Activated CD4-positive, alpha-beta T cell treated with anti-CD3 and anti-CD28 coated beads, Interleukin-10, Interleukin-2, amounts not matched to agents 100 ng/mL and 50 ng/mL, durations not matched to agents 16 hours and 8 hours (primary cell): ENCODE measurements at regions not wholly inside any gene's neighbourhood (a gene's known extent, or its start where the extent isn't known, plus 50 kb on each side); places are given as distances from the start of the nearest gene placed in this dataset.

Experiments used
- DNase-seq: peaks from one replicate; pipeline ENCODE4 v3.0.0-alpha.2; 2020

DNA sequence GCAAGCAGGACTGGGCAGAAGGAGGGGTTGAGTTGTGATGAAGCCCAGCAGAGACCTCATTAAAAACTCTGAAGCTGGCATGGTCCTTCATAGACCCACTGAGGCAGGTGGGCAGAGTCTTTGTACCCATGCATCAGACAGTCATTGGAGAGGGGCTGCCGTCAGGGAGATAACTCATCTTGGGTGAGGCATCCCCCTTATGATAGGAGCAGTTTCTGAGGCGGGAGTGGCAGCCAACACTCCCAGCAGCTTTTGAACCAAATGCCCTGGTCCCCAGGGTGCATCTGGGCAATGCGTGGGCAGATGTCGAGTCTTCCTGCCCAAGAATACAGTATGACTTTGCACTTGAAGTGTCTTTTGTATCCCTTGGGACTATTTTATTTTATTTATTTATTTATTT, 68.1 kb downstream of the HTR5A start:
- DNase-seq, result no peak

DNA sequence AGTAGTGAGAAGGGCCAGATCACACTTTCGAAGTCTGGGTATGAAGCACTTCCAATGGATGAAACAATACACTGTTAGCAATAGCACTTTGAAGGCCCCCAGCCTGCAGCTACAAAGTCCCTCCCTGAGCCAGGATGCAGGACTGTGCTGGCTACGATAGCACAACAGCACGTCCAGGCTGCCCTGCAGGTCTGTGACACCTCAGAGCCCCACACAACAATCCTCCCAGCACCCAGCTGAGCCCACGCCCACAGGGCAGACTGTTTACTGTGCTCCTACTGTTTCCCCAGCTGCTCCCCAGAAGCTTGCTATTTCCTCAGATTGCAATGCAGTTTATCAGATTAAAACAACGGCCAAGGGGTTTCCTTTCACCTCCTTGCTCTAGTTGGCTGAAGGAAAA, 71.4 kb downstream of the HTR5A start:
- no peak for DNase-seq

DNA sequence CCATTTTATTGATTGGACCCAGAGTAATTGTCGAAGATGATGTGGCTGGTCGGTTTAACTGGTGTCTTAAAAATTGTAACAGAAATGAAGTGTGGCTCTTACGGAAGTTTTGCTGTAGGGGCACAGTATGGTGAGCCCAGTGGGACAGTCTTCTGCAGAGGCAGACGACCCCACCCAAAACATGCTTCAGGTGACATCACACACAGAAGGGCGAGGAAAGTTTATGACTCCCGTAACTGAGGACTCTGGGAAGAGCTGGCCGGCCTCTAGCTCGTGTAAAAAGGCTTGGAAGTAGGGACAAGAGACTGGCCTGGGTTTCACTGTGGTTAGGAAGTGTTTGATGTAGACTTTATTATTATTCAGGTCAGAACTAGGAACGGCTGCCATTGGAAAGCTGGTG, 73.3 kb downstream of the HTR5A start:
- DNase-seq, result no peak

DNA sequence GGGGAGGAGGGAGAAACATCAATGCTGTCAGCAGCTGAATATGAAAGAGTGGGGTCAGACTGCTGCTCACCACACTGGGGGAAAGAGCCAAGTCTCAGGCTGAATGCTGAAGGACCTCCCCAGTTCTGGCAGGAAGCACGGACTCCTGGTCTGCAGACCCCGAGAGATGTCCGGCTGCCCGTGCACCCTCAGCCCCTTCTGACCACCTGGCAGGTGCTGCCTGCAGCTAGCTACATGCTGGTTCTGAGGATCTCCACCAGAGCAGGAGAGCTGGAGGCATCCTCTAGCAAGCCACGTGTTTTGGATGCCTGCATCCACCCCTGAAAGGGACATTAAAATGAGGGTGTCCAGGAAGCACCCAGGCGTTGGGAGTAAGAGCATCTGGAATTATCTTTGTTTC, 74.2 kb downstream of the HTR5A start:
- no peak for DNase-seq

DNA sequence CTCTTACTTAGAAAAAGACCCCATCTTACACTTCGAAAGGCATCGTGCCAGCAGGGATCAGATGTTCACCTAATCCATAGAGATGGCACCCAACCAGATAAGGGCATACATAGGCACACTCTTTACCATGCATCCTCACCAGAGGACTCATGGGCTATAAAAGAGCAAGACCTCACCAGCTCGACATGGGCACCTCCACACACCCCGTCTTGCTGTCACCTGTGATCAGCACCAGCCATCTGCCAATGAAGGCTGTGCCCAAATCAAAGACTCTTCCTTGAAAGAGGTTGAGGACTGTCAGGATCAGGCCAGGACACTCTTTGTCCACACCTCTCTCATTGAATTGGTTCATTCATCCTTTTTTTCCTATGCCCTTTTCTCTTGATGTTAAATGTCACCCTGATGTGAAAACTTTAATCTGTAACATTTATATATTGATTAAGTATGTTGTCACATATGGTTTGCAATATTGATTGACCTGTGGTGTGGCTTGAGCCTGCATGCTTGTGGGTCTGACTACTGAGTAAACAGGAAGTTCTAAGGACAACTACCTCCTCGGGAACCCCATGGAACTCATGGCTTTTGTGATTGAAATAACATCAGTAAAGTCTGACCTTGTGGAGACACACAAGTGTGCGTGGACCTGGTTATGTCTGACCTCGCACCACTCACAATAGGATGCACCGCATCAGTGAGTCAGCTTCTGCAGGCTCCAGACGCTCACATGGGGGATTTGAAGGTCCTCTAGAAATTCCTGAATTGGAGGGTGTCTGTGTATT, 75.5 kb downstream of the HTR5A start:
- no peak for DNase-seq

DNA sequence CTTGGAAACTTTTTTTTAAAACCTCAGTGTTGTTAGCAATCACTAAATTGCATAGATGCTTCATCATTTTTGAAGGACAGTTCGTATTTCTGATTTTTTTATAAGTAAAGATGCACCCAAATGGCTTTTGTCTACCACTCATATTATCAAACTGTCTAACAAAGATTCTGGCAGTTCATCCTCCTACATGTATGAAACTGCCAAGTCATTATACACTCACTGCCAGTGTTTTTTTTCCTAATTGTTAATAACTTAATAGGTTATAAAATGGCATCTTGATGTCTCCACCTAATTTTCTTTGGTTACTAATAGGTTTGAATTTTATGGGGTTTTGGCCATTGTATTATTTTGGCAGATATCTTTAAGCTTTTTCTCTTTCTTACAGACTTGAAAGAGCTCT, 77.0 kb downstream of the HTR5A start:
- no peak for DNase-seq

DNA sequence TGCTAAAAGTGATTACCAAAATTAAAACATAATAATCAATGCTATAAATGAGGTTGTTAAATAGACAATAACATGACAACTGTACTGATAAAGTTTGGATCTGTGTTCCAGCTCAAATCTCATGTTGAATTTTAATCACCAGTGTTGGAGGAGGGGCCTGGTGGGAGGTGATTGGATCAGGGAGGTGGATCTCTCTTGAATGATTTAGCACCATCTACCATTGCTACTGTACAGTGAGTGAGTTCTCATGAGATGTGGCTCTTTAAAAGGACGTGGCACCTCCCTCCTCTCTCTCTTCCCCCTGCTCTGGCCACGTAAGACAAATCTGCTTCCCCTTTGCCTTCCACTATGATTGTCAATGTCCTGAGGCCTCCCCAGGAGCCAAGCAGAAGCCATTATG, 77.5 kb downstream of the HTR5A start:
- DNase-seq, result no peak

DNA sequence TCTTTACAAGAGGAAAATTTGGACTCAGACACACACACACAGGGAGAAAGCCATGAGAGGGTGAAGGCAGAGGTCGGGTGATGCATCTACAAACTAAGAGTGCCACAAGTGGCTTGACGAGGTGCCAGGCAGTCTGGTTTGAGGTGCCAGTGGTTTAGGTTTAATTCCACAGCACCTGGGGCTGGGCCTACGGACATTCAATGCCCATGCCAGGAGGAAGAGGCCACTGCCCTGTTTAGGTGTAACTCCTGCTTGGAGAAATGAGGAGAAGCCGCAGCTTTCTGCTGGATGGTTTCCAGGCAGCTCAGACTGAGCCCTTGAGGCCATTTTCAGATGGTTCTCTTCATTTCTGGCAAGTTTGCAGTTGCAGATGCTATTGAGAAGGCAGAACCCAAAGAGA, 83.6 kb downstream of the HTR5A start:
- DNase-seq, result no peak

DNA sequence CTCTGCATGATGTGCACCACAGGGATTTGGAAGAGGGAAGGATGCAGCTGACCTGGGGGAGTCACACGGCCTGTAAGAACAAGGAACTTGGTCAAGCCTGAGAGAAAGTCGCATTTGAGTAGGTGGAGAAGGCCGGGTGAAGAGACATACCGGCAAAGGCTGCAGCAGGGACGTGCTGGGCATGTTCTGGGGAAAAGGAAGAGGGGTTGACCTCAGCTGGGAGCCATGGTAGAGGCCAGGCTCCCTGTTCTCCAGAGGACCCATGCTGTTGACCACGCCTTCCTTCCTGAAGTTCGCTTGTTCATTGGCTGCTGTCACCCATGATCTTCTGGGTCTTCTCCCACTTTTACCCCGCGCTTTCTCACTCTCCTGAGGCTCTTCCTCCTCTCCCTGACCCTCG, 84.5 kb downstream of the HTR5A start:
- no peak for DNase-seq

DNA sequence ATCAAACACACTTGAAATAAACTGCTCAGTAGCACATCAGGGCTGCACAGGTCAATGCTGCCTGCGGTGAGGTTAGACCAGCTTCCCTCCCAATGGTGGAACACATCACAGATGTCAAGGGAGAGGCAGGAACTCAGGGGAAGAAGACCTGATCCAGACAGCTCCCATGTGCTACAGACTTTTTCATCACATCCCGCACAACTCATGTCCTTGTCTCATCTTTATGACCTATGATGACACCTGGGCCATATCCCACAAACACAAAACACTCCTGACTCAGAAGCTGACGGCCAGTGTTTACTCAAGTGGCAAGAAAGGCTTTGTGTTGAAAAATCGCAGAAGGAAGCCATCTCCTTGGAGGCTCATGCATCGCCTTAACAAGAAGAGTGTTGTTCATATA, 91.6 kb downstream of the HTR5A start:
- DNase-seq, result no peak

DNA sequence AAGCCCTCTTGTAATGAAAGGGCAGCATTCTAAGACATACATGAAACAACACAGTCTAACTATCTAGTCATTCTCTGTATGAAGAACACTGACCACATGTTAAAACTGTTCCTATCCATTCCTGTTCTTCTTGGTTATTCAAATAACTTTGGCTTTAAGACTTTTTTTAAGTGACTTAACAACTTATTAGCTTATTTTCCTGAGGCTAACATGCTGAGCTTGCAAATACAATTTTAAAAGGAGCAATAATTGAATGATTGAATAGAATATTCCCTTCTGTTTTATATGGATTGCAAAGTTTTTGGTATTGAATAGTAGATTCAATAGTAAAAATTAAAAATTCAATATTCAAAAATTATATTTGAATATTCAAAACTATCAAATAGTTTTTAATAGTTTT, 92.3 kb downstream of the HTR5A start:
- no peak for DNase-seq

DNA sequence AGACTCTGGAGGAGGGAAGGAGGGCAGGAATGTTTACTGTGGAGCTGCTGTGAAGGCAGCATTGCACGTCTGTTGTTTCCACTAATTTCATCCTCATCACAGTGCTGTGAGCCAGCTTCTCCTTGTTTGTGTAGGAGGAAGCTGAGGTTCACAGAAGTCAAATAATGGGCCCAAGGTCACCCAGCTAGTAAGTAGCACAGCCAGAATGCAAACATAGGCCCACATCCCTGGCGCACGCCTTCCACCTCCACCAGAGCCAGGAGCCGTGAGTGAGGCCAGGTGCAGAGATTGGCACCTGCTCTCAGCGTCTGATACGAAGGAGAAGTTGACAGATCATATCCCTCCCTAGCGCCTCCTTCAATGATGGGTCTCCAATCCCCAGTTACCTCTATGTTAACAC, 93.6 kb downstream of the HTR5A start:
- DNase-seq, result no peak

DNA sequence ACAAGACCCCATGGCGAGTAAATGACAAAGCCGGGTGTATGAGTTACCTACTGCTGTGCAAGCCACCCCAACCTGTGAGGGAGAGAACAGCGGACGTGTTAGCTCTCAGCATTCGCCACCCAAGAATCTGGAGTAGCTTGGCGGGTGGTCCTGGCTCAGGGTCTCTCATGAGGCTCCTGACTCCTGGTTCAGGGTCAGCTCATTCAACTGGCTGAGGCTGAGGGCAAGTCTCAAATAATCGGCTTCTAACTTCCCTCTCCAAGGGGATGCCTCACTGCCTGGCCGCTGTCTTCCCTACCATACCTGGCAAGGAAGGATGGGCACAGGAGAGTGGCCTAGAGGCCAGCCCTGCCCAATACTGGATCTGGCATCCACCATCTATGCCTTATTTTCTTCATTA, 94.2 kb downstream of the HTR5A start:
- DNase-seq, result no peak

DNA sequence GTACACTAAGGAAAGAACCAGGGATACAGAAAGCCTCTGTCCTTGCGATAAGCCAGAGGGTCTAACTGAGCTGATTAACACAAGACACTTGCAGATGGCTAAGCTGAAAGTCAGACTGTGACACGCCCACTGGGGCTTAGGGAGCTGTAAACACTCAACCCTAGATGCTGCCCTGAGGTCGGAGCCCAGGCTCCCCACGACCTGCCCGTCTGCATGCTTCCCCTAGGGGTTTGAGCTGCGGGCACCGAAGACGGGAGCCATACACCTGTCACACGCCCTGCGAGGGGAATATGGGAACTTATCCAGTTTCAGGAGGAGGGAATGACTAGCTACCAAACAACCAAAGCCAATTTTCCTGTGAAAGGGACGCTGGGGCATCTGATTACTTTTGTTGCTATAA, 96.0 kb downstream of the HTR5A start:
- DNase-seq, result no peak

DNA sequence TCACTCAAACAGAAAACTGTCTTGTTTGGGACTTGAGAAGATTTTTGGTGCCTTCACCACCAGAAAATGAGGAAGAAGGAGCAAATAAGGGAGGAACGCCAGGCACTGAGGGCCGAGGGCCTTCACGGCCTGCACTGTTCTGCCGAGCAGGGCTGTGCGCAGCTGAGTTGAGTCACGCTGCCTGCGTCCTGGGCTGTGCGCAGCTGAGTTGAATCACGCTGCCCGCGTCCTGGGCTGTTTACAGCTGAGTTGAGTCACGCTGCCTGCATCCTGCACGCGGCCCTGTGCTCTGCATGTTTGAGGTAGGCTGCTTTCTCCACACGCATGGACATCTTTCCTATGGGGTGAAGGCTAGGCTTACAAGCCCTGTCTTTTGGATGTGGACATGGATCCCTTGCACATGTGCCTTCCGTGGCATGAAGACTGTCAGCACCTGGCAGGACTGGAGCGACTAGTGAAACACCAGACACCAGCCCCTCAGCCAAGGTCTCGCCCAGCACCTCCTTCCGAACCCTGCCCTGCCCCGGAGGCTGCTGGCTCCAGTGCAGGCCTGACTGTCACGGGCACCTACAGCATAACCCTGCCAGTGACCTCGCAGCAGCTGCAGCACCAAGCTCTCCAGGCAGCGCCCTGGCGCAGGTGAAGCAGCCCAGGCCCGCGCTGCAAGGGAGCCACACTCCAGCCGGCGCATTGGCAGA, 96.7 kb downstream of the HTR5A start:
- peak; percentile 71 for DNase-seq

DNA sequence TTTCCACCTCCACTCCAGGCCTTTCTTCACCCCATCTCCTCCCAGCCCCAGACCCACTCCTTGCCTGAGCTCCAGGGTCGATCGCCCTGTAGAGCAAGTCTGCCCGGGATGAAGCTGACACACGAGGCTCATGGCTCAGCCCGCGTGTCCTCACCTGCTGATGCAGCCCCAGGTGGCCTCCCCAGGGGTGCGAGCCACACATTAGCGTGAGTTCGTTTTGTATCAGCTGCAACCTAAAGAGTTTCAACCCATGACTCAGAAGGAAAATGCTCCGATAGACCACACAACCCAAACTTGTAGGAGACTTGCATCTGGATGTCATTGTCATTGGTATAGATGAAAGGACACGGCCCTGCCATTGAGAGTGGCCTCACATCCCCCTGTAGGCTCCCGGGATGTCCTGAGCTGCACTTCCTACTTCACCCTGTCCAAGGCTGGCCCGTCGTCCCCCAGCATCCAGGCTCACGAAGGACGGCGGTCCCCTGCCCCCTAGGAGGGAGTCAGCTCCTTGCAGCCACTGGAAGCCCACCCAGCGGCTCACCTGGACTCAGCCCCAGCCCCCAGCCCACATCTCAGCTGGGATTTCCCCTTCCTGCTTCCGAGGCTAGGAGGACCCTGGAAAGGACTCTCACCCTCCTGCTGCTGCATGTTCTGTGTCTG, 97.7 kb downstream of the HTR5A start:
- DNase-seq, result peak; percentile 34

DNA sequence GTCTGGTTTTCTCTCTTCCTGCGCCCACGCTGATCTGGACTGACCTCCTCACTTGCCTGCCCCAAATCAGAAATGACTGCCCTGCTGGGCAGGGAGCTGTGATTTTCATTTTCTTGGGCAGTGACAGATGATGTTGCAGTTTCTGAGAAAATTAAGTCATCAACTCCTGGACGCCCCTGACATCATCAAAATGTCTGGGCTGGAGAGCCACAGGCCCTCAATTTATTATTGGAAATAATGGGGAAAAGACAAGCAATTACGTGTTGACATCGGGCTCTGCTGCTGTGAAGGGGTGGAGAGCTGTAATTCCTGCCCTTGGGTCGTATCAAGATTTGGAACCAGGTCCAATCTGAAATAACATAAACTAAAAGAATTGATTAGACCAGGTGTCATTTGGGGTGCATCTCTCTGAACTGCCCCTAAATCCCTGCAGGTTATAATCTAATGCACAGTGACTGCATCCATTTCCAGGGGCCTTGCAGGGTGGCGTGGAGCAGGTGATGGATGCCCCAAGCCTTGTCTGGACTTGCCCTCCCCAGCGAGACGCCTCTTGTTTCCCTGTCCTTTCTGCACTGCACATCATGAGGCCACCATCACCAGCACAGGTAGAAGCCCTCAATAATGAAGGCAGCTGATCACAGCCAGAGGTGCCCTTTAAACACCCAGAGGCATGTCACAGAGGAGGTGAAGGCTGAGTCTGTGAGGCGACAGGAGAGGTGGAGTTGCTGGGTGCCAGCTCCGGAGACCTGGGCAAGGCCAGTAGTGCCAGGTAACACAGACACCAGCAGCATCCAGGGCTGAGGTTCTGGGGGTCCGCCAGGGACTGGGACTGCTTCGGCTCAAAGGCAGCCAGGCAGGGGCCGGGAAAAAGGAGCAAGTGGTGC, 98.7 kb downstream of the HTR5A start:
- DNase-seq, result no peak

DNA sequence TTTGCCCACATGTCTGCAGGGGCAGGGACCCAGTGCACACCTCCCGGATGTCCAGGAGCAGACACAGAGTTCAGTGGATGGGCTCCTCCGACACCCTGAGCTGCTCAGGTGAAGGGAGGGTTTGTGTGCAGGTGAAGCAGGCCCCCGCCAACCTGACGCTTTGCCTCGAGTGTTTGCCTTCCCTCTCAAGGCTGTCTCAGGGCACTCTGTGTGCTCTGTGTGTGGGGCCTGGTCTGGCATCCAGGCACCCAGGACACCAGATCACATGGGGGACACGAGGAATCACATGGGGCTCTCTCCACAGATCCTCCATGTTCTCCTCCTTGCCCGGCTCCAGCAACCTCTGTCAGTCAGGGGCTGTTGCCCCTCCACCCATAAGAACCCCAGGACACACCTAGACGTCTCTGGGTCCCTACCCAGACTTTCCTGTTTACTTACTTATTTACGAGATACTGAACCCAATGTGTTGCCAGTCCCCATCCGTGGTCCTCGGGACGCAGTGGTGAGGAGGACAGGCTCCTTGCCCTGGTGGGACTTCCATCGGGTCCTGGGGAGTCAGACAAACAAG, 99.5 kb downstream of the HTR5A start:
- DNase-seq, result no peak

DNA sequence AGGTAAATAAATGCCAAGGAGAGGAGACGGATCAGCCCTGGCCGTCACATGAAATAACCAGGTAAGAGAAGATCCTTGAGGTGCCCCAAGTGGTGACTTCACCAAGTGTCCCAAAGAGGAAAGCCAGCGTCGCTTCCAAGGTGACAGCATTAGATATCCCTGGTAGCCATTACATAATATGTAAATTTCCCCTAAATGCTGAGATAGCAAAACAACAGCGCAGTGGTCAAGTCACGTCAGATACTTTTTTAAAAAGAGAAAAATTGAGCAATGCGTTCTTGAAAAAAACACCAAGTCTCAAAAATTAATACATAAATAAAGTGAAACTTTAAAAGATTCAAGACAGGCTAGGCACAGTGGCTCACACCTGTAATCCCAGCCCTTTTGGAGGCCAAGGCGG, 100.2 kb downstream of the HTR5A start:
- DNase-seq, result no peak

DNA sequence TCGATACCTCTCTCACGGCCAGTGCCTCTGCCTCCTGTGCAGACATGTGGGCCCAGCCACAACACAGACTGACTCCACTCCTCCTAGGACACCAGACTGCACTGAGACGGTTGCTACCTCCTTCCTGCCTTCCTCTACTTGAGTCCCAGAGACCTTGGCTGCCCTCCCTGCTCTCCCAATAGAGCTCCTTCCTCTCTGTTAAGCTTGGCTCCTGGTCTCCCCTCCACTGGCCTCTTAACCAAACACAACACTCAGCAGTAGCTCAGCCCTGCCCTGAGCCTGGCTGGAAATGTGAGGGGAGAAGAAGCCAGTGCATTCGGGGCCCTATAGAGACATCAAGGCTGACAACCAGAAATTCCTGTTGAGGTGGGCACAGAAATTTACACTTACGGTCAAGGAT, 102.0 kb downstream of the HTR5A start:
- DNase-seq, result no peak

DNA sequence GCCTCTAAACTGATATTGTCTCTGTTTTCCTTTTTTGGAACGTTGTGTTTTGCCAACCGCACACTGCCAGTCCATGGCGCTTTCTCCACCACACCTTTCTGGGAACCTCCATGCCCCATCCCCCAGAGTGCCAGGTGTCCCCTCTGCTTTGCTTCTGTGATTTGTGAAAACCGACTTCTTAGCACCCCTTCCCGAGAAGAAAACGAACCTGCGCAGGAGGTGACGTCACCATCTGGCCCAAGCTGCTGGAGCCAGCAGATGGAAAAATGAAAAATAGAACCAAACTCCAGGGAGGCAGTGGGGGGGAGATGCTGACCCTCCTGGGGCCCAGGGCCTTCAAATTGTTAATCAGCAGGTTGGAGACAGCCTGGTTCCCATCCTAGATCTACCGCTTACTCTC, 103.8 kb downstream of the HTR5A start:
- no peak for DNase-seq

DNA sequence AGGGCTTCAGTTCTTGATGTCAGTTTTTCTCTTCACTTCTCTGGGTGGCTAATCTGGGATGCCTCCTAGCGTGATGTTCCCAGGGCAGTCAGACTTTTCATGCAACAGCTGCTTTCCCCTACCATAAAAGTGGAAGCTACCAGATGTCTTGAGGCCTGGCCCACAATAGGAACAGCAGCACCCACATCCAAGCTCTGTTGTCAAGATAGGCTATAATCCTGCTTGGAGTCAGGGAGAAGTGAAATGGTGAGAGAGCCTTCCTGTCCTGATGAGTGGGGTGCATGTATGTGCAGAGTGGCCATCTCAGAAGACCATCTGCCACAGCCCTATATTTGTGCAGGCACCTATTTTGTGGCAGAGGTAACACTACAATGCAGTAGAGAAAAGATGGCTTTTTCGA, 108.0 kb downstream of the HTR5A start:
- DNase-seq, result no peak

DNA sequence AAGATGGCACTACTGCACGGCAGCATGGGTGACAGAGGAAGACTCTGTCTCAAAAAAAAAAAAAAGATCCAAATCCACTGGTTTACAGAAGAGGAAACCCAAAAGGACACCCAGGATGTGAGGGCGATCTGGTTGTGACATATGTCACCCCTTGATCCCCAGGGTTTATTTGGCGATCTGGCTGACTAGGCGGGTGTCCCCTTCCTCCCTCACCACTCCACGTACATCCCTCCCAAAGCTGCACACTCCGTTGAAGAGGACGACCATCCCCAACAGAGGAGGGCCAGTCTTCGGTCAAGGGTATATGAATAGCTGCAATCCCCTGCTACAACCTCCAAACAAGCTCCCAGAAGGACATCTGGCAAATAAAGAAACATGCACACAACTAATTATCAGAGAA, 111.6 kb downstream of the HTR5A start:
- no peak for DNase-seq
